ENCODE measurements at regions not wholly inside any gene's neighbourhood (a gene's known extent, or its start where the extent isn't known, plus 50 kb on each side); places are given as distances from the start of the nearest gene placed in this dataset.

DNA sequence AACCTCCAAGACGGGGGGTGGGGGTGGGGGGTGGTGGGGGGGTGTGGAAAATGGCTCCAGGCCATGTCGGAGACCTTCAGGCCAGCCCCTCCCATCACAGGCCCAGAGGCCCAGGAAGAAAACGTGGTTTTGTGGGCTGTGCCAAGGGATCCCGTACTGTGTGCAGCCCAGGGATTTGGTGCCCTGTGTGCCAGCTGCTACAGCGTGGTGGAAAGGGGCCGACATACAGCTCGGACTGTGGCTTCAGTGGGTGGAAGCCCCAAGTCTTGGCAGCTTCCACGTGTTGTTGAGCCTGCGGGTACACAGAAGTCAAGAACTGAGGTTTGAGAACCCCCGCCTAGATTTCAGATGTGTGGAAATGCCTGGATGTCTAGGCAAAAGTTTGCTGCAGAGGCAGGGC, 259.7 kb downstream of the HGF start:
- H3K9me2 ChIP-seq (replicated peaks; ENCODE audit: low read depth, low read length): no peaks in the 10 kb centered on the region
- H3F3A ChIP-seq (ENCODE audit: low read depth): no peaks in the 10 kb centered on the region
- H3K27me3 ChIP-seq (ENCODE audit: insufficient read depth, low read length, poor library complexity, severe bottlenecking): no peaks in the 10 kb centered on the region
- H3K9ac ChIP-seq (ENCODE audit: low read depth, low read length, poor library complexity, severe bottlenecking): no peak overlapping the region
- no peaks in the 10 kb centered on the region for H3K79me2 ChIP-seq (ENCODE audit: insufficient read depth, low read length)
- H4K20me1 ChIP-seq (ENCODE audit: insufficient read depth, low read length, poor library complexity, severe bottlenecking): no peaks in the 10 kb centered on the region
- no peaks in the 10 kb centered on the region for H3K9me3 ChIP-seq (ENCODE audit: insufficient read depth, low read depth, low read length)
- no peak overlapping the region for H2AFZ ChIP-seq (ENCODE audit: low read length)
- H3K4me1 ChIP-seq (ENCODE audit: insufficient read depth, low read length, poor library complexity, severe bottlenecking): no peaks in the 10 kb centered on the region
- H3K4me2 ChIP-seq (ENCODE audit: low read depth, low read length, poor library complexity, severe bottlenecking): no peak overlapping the region
- no peaks in the 10 kb centered on the region for H3K36me3 ChIP-seq (ENCODE audit: insufficient read depth, low read length)
- no peak for TF ChIP-seq CTCF (conservative IDR thresholded peaks at IDR 0.05; ENCODE audit: low read length)
- TF ChIP-seq EZH2phosphoT487 (IDR thresholded peaks at IDR 0.05; ENCODE audit: borderline replicate concordance): no peak
- no peak overlapping the region for H3K4me3 ChIP-seq (ENCODE audit: low read length, poor library complexity, severe bottlenecking)

GRCh38 chr7:81507221-81507620, 262.6 kb downstream of the HGF start:
- Histone ChIP-seq H3K4me3 (ENCODE audit: low read length, poor library complexity, severe bottlenecking) (no peak overlapping the region), H2AFZ (ENCODE audit: low read length) (no peak overlapping the region)

DNA sequence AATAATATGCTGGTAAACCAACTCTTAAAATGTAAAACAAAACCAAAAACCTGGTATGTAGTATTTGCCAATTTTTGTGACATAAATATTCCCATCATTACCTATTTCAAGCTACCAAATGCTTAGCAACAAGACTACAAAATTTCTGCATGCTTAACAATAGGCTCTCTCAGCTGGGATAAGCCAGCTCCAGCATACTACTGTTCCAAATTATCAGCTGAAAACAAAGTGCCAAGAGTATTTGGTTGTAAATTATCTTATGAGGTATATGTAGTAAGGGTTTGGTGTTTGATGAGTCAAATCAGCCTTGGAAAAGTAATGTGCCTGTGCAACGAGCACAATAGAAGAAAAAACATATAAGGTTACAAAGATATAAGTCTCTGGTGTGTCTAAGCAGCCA, 263.2 kb downstream of the HGF start:
- H3F3A ChIP-seq (ENCODE audit: low read depth): no peaks in the 10 kb centered on the region
- no peaks in the 10 kb centered on the region for H3K36me3 ChIP-seq (ENCODE audit: insufficient read depth, low read length)
- no peaks in the 10 kb centered on the region for H3K9me3 ChIP-seq (ENCODE audit: insufficient read depth, low read depth, low read length)
- no peak overlapping the region for H3K4me2 ChIP-seq (ENCODE audit: low read depth, low read length, poor library complexity, severe bottlenecking)
- no peaks in the 10 kb centered on the region for H3K9me2 ChIP-seq (replicated peaks; ENCODE audit: low read depth, low read length)
- no peaks in the 10 kb centered on the region for H4K20me1 ChIP-seq (ENCODE audit: insufficient read depth, low read length, poor library complexity, severe bottlenecking)
- H3K9ac ChIP-seq (ENCODE audit: low read depth, low read length, poor library complexity, severe bottlenecking): no peak overlapping the region
- H3K4me3 ChIP-seq (ENCODE audit: low read length, poor library complexity, severe bottlenecking): no peak overlapping the region
- no peaks in the 10 kb centered on the region for H3K4me1 ChIP-seq (ENCODE audit: insufficient read depth, low read length, poor library complexity, severe bottlenecking)
- no peaks in the 10 kb centered on the region for H3K27me3 ChIP-seq (ENCODE audit: insufficient read depth, low read length, poor library complexity, severe bottlenecking)
- TF ChIP-seq CTCF (conservative IDR thresholded peaks at IDR 0.05; ENCODE audit: low read length): no peak
- no peak for TF ChIP-seq EZH2phosphoT487 (IDR thresholded peaks at IDR 0.05; ENCODE audit: borderline replicate concordance)
- no peak overlapping the region for H2AFZ ChIP-seq (ENCODE audit: low read length)
- H3K79me2 ChIP-seq (ENCODE audit: insufficient read depth, low read length): no peaks in the 10 kb centered on the region

More at GRCh38 chr7:81507221-81507620, 262.6 kb downstream of the HGF start:
- TF ChIP-seq CTCF (conservative IDR thresholded peaks at IDR 0.05; ENCODE audit: low read length) (no peak), EZH2phosphoT487 (IDR thresholded peaks at IDR 0.05; ENCODE audit: borderline replicate concordance) (no peak)
- H3K4me2 ChIP-seq (ENCODE audit: low read depth, low read length, poor library complexity, severe bottlenecking): no peak overlapping the region
- H3K36me3 ChIP-seq (ENCODE audit: insufficient read depth, low read length): no peaks in the 10 kb centered on the region
- H3F3A ChIP-seq (ENCODE audit: low read depth): no peaks in the 10 kb centered on the region
- H3K27me3 ChIP-seq (ENCODE audit: insufficient read depth, low read length, poor library complexity, severe bottlenecking): no peaks in the 10 kb centered on the region
- H3K4me1 ChIP-seq (ENCODE audit: insufficient read depth, low read length, poor library complexity, severe bottlenecking): no peaks in the 10 kb centered on the region
- H3K9me3 ChIP-seq (ENCODE audit: insufficient read depth, low read depth, low read length): no peaks in the 10 kb centered on the region
- no peaks in the 10 kb centered on the region for H4K20me1 ChIP-seq (ENCODE audit: insufficient read depth, low read length, poor library complexity, severe bottlenecking)
- H3K9me2 ChIP-seq (replicated peaks; ENCODE audit: low read depth, low read length): no peaks in the 10 kb centered on the region
- no peak overlapping the region for H3K9ac ChIP-seq (ENCODE audit: low read depth, low read length, poor library complexity, severe bottlenecking)
- H3K79me2 ChIP-seq (ENCODE audit: insufficient read depth, low read length): no peaks in the 10 kb centered on the region
